IMR-90 (cell line): ENCODE measurements at regions not wholly inside any gene's neighbourhood (a gene's known extent, or its start where the extent isn't known, plus 50 kb on each side); places are given as distances from the start of the nearest gene placed in this dataset.

Source experiments
- ATAC-seq: fragments of 200-7000 bp; cut with Tn5 transposase; 2 replicates; pipeline ENCODE4 v1.9.1; 2020; ENCODE audit warnings: low read depth, mild to moderate bottlenecking, moderate library complexity
- BruUV-seq: library from RNA; stranded (reverse); fragments of 400-500 nt; replicated peaks from 2 replicates; lab custom pipeline; 2021; lab: Mats Ljungman, UMichigan
- CTCF ChIA-PET: fragments of 300-600 bp; formaldehyde crosslinking; extraction: SDS; loops from one replicate; lab custom pipeline; 2021; ENCODE audit warnings: antibody characterized with exemption; lab: Yijun Ruan, JAX
- POLR2A ChIA-PET: fragments of 300-600 bp; sonication (Branson Sonifier 250); formaldehyde crosslinking; loops from one replicate; lab custom pipeline; 2022; ENCODE audit warnings: antibody characterized with exemption; ENCODE audit not compliant: unreplicated experiment; lab: Charles Lee
- DNase-seq: peaks from one replicate; pipeline ENCODE4 v3.0.0; 2013
- H2AFZ ChIP-seq: replicated peaks from 2 replicates; pipeline ENCODE3; 2013; ENCODE audit warnings: low read length, mild to moderate bottlenecking; ENCODE audit not compliant: poor library complexity
- H2AK5ac ChIP-seq: 2 replicates; pipeline ENCODE4 v1.6.1; 2013; ENCODE audit warnings: low read depth, low read length, inconsistent platforms
- H2AK9ac ChIP-seq: replicated peaks from 2 replicates; pipeline ENCODE3; 2013; ENCODE audit warnings: mild to moderate bottlenecking, low read depth, low read length, moderate library complexity; ENCODE audit not compliant: poor library complexity
- H2BK120ac ChIP-seq: 2 replicates; pipeline ENCODE4 v1.6.1; 2013; ENCODE audit warnings: low read depth, low read length, inconsistent platforms
- H2BK15ac ChIP-seq: 3 replicates; pipeline ENCODE4 v1.6.1; 2013; ENCODE audit warnings: low read depth, low read length, inconsistent platforms
- H2BK20ac ChIP-seq: 2 replicates; pipeline ENCODE4 v1.6.1; 2013; ENCODE audit warnings: low read depth, mild to moderate bottlenecking, inconsistent platforms, low read length, moderate library complexity
- H2BK5ac ChIP-seq: 2 replicates; pipeline ENCODE4 v1.6.1; 2013; ENCODE audit warnings: mild to moderate bottlenecking, low read depth, low read length, inconsistent platforms; ENCODE audit not compliant: poor library complexity, severe bottlenecking
- H3K14ac ChIP-seq: replicated peaks from 2 replicates; pipeline ENCODE4 v1.6.1; 2013; ENCODE audit warnings: low read depth, low read length, inconsistent platforms
- H3K18ac ChIP-seq: 2 replicates; pipeline ENCODE4 v1.6.1; 2013; ENCODE audit warnings: low read depth, low read length, control low read depth
- H3K23ac ChIP-seq: 2 replicates; pipeline ENCODE4 v1.6.1; 2013; ENCODE audit warnings: low read depth, low read length, inconsistent platforms
- H3K27ac ChIP-seq: 2 replicates; pipeline ENCODE4 v1.5.1; 2013; ENCODE audit warnings: mild to moderate bottlenecking, control low read depth, low read length; ENCODE audit not compliant: insufficient read depth
- H3K27me3 ChIP-seq: 2 replicates; pipeline ENCODE4 v1.6.1; 2013; ENCODE audit warnings: low read length; ENCODE audit not compliant: control insufficient read depth, insufficient read depth
- H3K36me3 ChIP-seq: 2 replicates; pipeline ENCODE4 v1.6.1; 2013; ENCODE audit warnings: low read length, mixed read lengths; ENCODE audit not compliant: control insufficient read depth, insufficient read depth
- H3K4ac ChIP-seq: 2 replicates; pipeline ENCODE4 v1.6.1; 2013; ENCODE audit warnings: low read depth, low read length, inconsistent platforms
- H3K4me1 ChIP-seq: 2 replicates; pipeline ENCODE4 v1.6.1; 2013; ENCODE audit warnings: low read length, mixed read lengths; ENCODE audit not compliant: control insufficient read depth, insufficient read depth
- H3K4me2 ChIP-seq: 2 replicates; pipeline ENCODE4 v1.6.1; 2013; ENCODE audit warnings: low read depth, mild to moderate bottlenecking, control low read depth, low read length, moderate library complexity
- H3K4me3 ChIP-seq: 2 replicates; pipeline ENCODE4 v1.5.1; 2013; ENCODE audit warnings: low read depth, mild to moderate bottlenecking, control low read depth, low read length, moderate library complexity; ENCODE audit not compliant: insufficient read depth
- H3K56ac ChIP-seq: 2 replicates; pipeline ENCODE4 v1.6.1; 2013; ENCODE audit warnings: low read length, inconsistent platforms; ENCODE audit not compliant: insufficient read depth; ENCODE audit errors: extremely low read depth
- H3K79me1 ChIP-seq, 2 experiments: 2 replicates each; pipeline ENCODE4 v1.6.1; 2013; ENCODE audit warnings: low read length in 2 of 2, inconsistent platforms in 1 of 2, low read depth in 1 of 2
- H3K9ac ChIP-seq: 2 replicates; pipeline ENCODE4 v1.6.1; 2013; ENCODE audit warnings: low read depth, low read length, control low read depth
- H3K9me1 ChIP-seq: 2 replicates; pipeline ENCODE4 v1.6.1; 2013; ENCODE audit warnings: low read length, inconsistent platforms; ENCODE audit not compliant: insufficient read depth
- H3K9me3 ChIP-seq: 2 replicates; pipeline ENCODE4 v1.6.1; 2013; ENCODE audit warnings: low read length; ENCODE audit not compliant: control insufficient read depth, insufficient read depth
- H4K20me1 ChIP-seq: 2 replicates; pipeline ENCODE4 v1.6.1; 2013; ENCODE audit warnings: low read length, inconsistent platforms; ENCODE audit not compliant: insufficient read depth
- H4K5ac ChIP-seq: 2 replicates; pipeline ENCODE4 v1.6.1; 2013; ENCODE audit warnings: mild to moderate bottlenecking, low read depth, low read length, control low read depth
- H4K8ac ChIP-seq, 2 experiments: 2 replicates each; pipeline ENCODE4 v1.6.1; 2013; ENCODE audit warnings: low read depth in 2 of 2, low read length in 2 of 2, control low read depth in 1 of 2, inconsistent platforms in 1 of 2
- H4K91ac ChIP-seq: 2 replicates; pipeline ENCODE4 v1.6.1; 2013; ENCODE audit warnings: low read depth, low read length, inconsistent platforms; ENCODE audit not compliant: insufficient read depth
- CEBPB ChIP-seq: IDR thresholded peaks from 2 replicates; pipeline ENCODE4 v1.6.1; 2012; ENCODE audit warnings: low read depth, low read length, improper control_type of control experiment
- CHD1 ChIP-seq: IDR thresholded peaks from 2 replicates; pipeline ENCODE4 v1.6.1; 2012; ENCODE audit warnings: low read depth, low read length, improper control_type of control experiment
- CTCF ChIP-seq: conservative IDR thresholded peaks from 2 replicates; pipeline ENCODE4 v1.5.1; 2012; ENCODE audit warnings: mild to moderate bottlenecking, low read depth, low read length, improper control_type of control experiment
- ELK1 ChIP-seq: fragments of 150-350 bp; IDR thresholded peaks from 2 replicates; pipeline ENCODE4 v1.6.1; 2016; ENCODE audit warnings: low read depth, mild to moderate bottlenecking, low read length, moderate library complexity, borderline replicate concordance
- MAFK ChIP-seq: IDR thresholded peaks from 2 replicates; pipeline ENCODE4 v1.6.1; 2012; ENCODE audit warnings: low read depth, low read length, improper control_type of control experiment
- MAZ ChIP-seq: IDR thresholded peaks from 2 replicates; pipeline ENCODE4 v1.6.1; 2012; ENCODE audit warnings: low read depth, mild to moderate bottlenecking, low read length, improper control_type of control experiment, moderate library complexity, borderline replicate concordance
- RAD21 ChIP-seq: IDR thresholded peaks from 2 replicates; pipeline ENCODE4 v1.6.1; 2012; ENCODE audit warnings: low read length, improper control_type of control experiment
- RCOR1 ChIP-seq: IDR thresholded peaks from 2 replicates; pipeline ENCODE4 v1.6.1; 2012; ENCODE audit warnings: mild to moderate bottlenecking, low read length, improper control_type of control experiment; ENCODE audit not compliant: insufficient replicate concordance
- WGBS, 2 experiments: methylation state at CpG; one replicate each; pipeline versions ENCODE4 v1.1.5 to v1.1.7; 2013; ENCODE audit warnings: missing lambda C conversion rate in 2 of 2; ENCODE audit not compliant: insufficient read length in 1 of 2; ENCODE audit errors: extremely low coverage in 2 of 2; 5-methylcytosine and 5-hydroxymethylcytosine counted together
- dilution Hi-C: fragments of 300-500 bp; cut with HindIII; formaldehyde crosslinking; loops from one replicate; pipeline ENCODE4 v1.14.3; 2018; ENCODE audit warnings: low sequenced_read_pairs; ENCODE audit not compliant: unreplicated experiment
- in situ Hi-C: fragments of 300-500 bp; cut with MboI; formaldehyde crosslinking; loops from 3 replicates; pipeline ENCODE4 v1.14.3; 2019; ENCODE audit warnings: low sequenced_read_pairs, inconsistent platforms, mixed read lengths
- intact Hi-C: fragments of 100-400 bp; cut with micrococcal nuclease; formaldehyde crosslinking; loops from 2 replicates; pipeline ENCODE4 v1.10.0; 2022

DNA sequence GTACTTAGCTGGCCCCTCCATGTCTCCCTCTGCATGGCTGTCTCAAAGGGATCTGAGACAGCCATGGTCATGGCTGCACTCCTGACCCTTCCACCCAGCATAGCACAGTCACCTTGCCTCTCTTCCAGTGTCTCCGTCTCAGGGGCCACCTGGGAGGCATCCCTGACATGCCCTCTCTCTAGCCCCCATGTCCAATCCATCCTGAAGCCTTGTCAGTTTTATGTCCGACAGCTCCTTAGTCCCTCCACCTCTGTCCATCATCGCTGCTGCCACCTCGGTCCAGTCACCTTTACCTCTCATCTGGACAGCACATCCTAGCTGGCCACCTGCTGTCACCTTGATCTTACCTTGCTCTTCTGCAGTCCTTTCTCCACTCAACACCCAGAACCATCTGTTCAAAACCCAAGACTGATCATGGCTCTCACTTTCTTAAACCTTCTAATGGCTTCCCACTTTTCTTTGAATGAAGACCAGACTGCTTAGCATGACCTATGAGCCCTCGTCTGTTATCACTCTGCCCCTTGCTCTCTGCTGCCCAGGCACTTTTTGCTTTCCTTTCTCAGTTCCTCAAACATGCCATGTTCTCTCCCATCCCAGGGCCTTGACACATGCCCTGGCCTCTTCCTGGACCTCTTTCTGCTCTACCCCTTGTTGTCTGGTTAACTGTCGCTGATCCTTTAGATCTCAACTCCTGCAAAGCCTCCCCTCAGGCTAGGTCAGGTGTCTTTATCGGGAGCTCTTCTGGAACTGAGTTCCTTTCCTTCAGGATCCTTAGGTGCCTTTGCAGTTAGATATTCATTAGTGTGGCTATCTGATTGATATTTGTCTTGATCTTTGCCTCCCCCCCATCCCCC is 181.8 kb upstream of the PITX1 start:
- no peak overlapping the region for H3K56ac ChIP-seq
- POLR2A ChIA-PET, result no interaction called here

More for the DNA sequence above, 181.8 kb upstream of the PITX1 start:
- peaks cover 16% of the 10 kb centered on the region for H3K4me1 ChIP-seq
- in situ Hi-C loops (no loop called here), dilution Hi-C loops (no loop called here), intact Hi-C loops (no loop called here)
- peak overlapping the region; percentile 47 for H2AFZ ChIP-seq
- peak overlapping the region; percentile 33; the same call in 1 of the 2 replicates for H4K91ac ChIP-seq
- H3K27me3 ChIP-seq, result no peaks in the 10 kb centered on the region
- peak overlapping the region in 1 of 2 experiments; percentile 58; a peak in 1 of 4 replicates for H4K8ac ChIP-seq
- H4K20me1 ChIP-seq, result no peaks in the 10 kb centered on the region
- H3K36me3 ChIP-seq, result no peaks in the 10 kb centered on the region
- no peak overlapping the region for H3K9ac ChIP-seq
- CTCF ChIA-PET, result interaction anchor here (0.6 kb wide), 1 partner anchor 463 kb away, joined by 3 read pairs; no protein-coding TSS in a partner anchor
- no peak overlapping the region for H3K4me2 ChIP-seq
- peak overlapping the region; percentile 12 for H2BK120ac ChIP-seq
- no peak overlapping the region for H3K18ac ChIP-seq
- 80% methylated on average over 5 of the region's 7 CpGs; no CpG with 5 or more reads in 1 of the 2 experiments for WGBS, 2 experiments
- H3K14ac ChIP-seq, result 0 out of 2 replicates have a peak overlapping the region, but pooled peaks have one; percentile 65
- no peak overlapping the region for H3K23ac ChIP-seq
- H4K5ac ChIP-seq, result no peak overlapping the region
- H2BK15ac ChIP-seq, result peak overlapping the region; percentile 62; the same call in 1 of the 3 replicates
- no peak overlapping the region for H3K4ac ChIP-seq
- no peak overlapping the region for H2BK5ac ChIP-seq
- no peak overlapping the region for H3K4me3 ChIP-seq
- DNase-seq (no peak), ATAC-seq (no peak)
- H2BK20ac ChIP-seq, result peak overlapping the region; percentile 76; the same call in 1 of the 2 replicates
- peaks cover 12% of the 10 kb centered on the region for H3K9me1 ChIP-seq
- H3K27ac ChIP-seq, result no peak overlapping the region
- peaks cover 0 to 13% of the 10 kb centered on the region in 2 experiments; a peak in 3 of 4 replicates for H3K79me1 ChIP-seq
- H3K9me3 ChIP-seq, result no peaks in the 10 kb centered on the region
- peak overlapping the region; percentile 52 for H2AK9ac ChIP-seq
- peak overlapping the region; percentile 74 for H2AK5ac ChIP-seq
- no TSS peak for BruUV-seq
- no peak for TF ChIP-seq CEBPB
- TF ChIP-seq CTCF, result no peak
- no peak for TF ChIP-seq RAD21
- no peak for TF ChIP-seq CHD1
- no peak for TF ChIP-seq ELK1
- TF ChIP-seq MAFK, result no peak
- no peak for TF ChIP-seq RCOR1
- TF ChIP-seq MAZ, result no peak
